WTC11 (cell line): ENCODE measurements at regions not wholly inside any gene's neighbourhood (a gene's known extent, or its start where the extent isn't known, plus 50 kb on each side); places are given as distances from the start of the nearest gene placed in this dataset.
"Not testable (repeated sequence)": the region's sequence is repeated elsewhere in the genome, so short reads cannot be mapped to it uniquely, and the experiment has no call there.

Experiments
- ATAC-seq: fragments of 200-7000 bp; cut with Tn5 transposase; 2 replicates; pipeline ENCODE4 v1.10.0; 2021; ENCODE audit warnings: mild to moderate bottlenecking, moderate library complexity
- CTCF ChIA-PET: fragments of 300-600 bp; sonication (Branson Sonifier 250); formaldehyde crosslinking; loops from one replicate; lab custom pipeline; 2021; ENCODE audit warnings: antibody characterized with exemption; lab: Charles Lee
- POLR2A ChIA-PET: fragments of 350-600 bp; sonication (Branson Sonifier 250); formaldehyde crosslinking; loops from one replicate; lab custom pipeline; 2021; ENCODE audit warnings: antibody characterized with exemption; lab: Charles Lee
- DNase-seq: peaks from one replicate; pipeline ENCODE4 v3.0.0; 2021; ENCODE audit warnings: low spot score
- H3K27ac Mint-ChIP-seq: 2 replicates; pipeline ENCODE4 v1.8.0; 2021; ENCODE audit warnings: mixed read lengths
- H3K27me3 Mint-ChIP-seq: 2 replicates; pipeline ENCODE4 v1.8.0; 2021; ENCODE audit warnings: low read depth, mild to moderate bottlenecking, moderate library complexity, mixed read lengths
- H3K36me3 Mint-ChIP-seq: 2 replicates; pipeline ENCODE4 v1.8.0; 2021; ENCODE audit warnings: mixed read lengths
- H3K4me1 Mint-ChIP-seq: 2 replicates; pipeline ENCODE4 v1.8.0; 2022; ENCODE audit warnings: mixed read lengths
- H3K4me3 Mint-ChIP-seq: 2 replicates; pipeline ENCODE4 v1.8.0; 2021; ENCODE audit warnings: mild to moderate bottlenecking, moderate library complexity, mixed read lengths
- H3K9me3 Mint-ChIP-seq: 2 replicates; pipeline ENCODE4 v1.8.0; 2021; ENCODE audit warnings: mixed read lengths
- ATF1 ChIP-seq: sonication (generic); formaldehyde crosslinking; IDR thresholded peaks from 2 replicates; pipeline ENCODE4 v1.8.1; 2023; ENCODE audit warnings: mild to moderate bottlenecking, moderate library complexity, missing genetic modification reagents
- FOXK1 ChIP-seq: sonication (generic); formaldehyde crosslinking; IDR thresholded peaks from 2 replicates; pipeline ENCODE4 v1.8.0; 2022; ENCODE audit warnings: mild to moderate bottlenecking, moderate library complexity, missing genetic modification reagents
- HMGA2 ChIP-seq: fragments of 250-450 bp; sonication (Bioruptor Pico); IDR thresholded peaks from 2 replicates; pipeline ENCODE4 v1.4.0; 2021; ENCODE audit warnings: mild to moderate bottlenecking, moderate library complexity
- NFYB ChIP-seq: sonication (generic); formaldehyde crosslinking; conservative IDR thresholded peaks from 2 replicates; pipeline ENCODE4 v1.8.0; 2022; ENCODE audit warnings: low read depth, missing genetic modification reagents
- RORB ChIP-seq: fragments of 250-450 bp; sonication (Bioruptor Pico); IDR thresholded peaks from 2 replicates; pipeline ENCODE4 v1.9.0; 2021; ENCODE audit warnings: mild to moderate bottlenecking
- TF ChIP-seq, protein P1 (sequence below): sonication (generic); formaldehyde crosslinking; IDR thresholded peaks from 2 replicates; pipeline ENCODE4 v1.8.0; 2022; ENCODE audit warnings: mild to moderate bottlenecking, missing genetic modification reagents
- TF ChIP-seq, protein P2 (sequence below): fragments of 250-450 bp; sonication (Bioruptor Pico); IDR thresholded peaks from 2 replicates; pipeline ENCODE4 v2.1.2; 2022; ENCODE audit warnings: mild to moderate bottlenecking, moderate library complexity
- TF ChIP-seq, protein P3 (sequence below): sonication (generic); formaldehyde crosslinking; IDR thresholded peaks from 2 replicates; pipeline ENCODE4 v1.8.1; 2023; ENCODE audit warnings: mild to moderate bottlenecking, missing genetic modification reagents, moderate library complexity
- TF ChIP-seq, protein P4 (sequence below): sonication (generic); formaldehyde crosslinking; IDR thresholded peaks from 2 replicates; pipeline ENCODE4 v1.8.1; 2022; ENCODE audit warnings: low read depth, mild to moderate bottlenecking, moderate library complexity, missing genetic modification reagents, borderline replicate concordance
- TF ChIP-seq, protein P5 (sequence below): fragments of 250-450 bp; sonication (Bioruptor Pico); IDR thresholded peaks from 2 replicates; pipeline ENCODE4 v1.9.0; 2021; ENCODE audit warnings: mild to moderate bottlenecking
- TF ChIP-seq, protein P6 (sequence below): sonication (generic); formaldehyde crosslinking; IDR thresholded peaks from 2 replicates; pipeline ENCODE4 v1.8.1; 2023; ENCODE audit warnings: mild to moderate bottlenecking, missing genetic modification reagents
- TF ChIP-seq, protein P7 (sequence below): sonication (generic); formaldehyde crosslinking; IDR thresholded peaks from 2 replicates; pipeline ENCODE4 v1.8.1; 2023; ENCODE audit warnings: mild to moderate bottlenecking, moderate library complexity, missing genetic modification reagents
- TF ChIP-seq, protein P8 (sequence below): fragments of 200-600 bp; IDR thresholded peaks from 2 replicates; pipeline ENCODE4 v1.8.0; 2022; ENCODE audit warnings: antibody characterized with exemption

DNA sequence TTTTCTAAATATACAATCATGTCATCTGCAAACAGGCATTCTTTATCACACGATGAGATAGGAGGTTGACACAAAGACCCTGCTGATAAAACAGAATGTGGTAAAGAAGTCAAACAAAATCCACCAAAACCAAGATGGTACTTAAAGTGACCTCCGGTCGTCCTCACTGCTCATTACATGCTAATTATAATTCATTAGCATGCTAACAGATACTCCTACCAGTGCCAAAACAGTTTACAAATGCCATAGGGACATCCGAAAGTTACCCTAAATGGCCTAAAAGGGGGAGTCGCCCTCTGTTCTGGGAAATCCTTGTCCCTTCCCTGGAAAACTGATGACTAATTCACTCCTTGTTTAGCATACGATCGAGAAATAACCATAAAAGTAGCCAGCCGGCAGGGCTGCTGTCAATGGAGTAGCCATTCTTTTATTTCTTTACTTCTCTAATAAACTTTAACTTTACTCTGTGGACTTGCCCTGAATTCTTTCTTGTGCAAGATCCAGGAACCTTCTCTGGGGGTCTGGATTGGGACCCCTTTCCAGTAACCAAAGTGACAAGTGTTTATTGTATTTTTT lies 126.6 kb downstream of the CCDC71L start (continued):
- TF ChIP-seq, protein P1, sequence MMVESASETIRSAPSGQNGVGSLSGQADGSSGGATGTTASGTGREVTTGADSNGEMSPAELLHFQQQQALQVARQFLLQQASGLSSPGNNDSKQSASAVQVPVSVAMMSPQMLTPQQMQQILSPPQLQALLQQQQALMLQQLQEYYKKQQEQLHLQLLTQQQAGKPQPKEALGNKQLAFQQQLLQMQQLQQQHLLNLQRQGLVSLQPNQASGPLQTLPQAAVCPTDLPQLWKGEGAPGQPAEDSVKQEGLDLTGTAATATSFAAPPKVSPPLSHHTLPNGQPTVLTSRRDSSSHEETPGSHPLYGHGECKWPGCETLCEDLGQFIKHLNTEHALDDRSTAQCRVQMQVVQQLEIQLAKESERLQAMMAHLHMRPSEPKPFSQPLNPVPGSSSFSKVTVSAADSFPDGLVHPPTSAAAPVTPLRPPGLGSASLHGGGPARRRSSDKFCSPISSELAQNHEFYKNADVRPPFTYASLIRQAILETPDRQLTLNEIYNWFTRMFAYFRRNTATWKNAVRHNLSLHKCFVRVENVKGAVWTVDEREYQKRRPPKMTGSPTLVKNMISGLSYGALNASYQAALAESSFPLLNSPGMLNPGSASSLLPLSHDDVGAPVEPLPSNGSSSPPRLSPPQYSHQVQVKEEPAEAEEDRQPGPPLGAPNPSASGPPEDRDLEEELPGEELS (CRISPR knock-in tag), result no peak
- TF ChIP-seq RORB (CRISPR knock-in tag) (no peak), NFYB (CRISPR knock-in tag) (no peak), FOXK1 (CRISPR knock-in tag) (no peak), HMGA2 (CRISPR knock-in tag) (no peak), ATF1 (CRISPR knock-in tag) (no peak)
- TF ChIP-seq, protein P2, sequence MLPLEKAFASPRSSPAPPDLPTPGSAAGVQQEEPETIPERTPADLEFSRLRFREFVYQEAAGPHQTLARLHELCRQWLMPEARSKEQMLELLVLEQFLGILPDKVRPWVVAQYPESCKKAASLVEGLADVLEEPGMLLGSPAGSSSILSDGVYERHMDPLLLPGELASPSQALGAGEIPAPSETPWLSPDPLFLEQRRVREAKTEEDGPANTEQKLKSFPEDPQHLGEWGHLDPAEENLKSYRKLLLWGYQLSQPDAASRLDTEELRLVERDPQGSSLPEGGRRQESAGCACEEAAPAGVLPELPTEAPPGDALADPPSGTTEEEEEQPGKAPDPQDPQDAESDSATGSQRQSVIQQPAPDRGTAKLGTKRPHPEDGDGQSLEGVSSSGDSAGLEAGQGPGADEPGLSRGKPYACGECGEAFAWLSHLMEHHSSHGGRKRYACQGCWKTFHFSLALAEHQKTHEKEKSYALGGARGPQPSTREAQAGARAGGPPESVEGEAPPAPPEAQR (CRISPR knock-in tag), result no peak
- TF ChIP-seq, protein P3, sequence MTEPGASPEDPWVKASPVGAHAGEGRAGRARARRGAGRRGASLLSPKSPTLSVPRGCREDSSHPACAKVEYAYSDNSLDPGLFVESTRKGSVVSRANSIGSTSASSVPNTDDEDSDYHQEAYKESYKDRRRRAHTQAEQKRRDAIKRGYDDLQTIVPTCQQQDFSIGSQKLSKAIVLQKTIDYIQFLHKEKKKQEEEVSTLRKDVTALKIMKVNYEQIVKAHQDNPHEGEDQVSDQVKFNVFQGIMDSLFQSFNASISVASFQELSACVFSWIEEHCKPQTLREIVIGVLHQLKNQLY (CRISPR knock-in tag), result no peak
- TF ChIP-seq, protein P4, sequence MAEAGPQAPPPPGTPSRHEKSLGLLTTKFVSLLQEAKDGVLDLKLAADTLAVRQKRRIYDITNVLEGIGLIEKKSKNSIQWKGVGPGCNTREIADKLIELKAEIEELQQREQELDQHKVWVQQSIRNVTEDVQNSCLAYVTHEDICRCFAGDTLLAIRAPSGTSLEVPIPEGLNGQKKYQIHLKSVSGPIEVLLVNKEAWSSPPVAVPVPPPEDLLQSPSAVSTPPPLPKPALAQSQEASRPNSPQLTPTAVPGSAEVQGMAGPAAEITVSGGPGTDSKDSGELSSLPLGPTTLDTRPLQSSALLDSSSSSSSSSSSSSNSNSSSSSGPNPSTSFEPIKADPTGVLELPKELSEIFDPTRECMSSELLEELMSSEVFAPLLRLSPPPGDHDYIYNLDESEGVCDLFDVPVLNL (CRISPR knock-in tag), result no peak
- TF ChIP-seq, protein P5, sequence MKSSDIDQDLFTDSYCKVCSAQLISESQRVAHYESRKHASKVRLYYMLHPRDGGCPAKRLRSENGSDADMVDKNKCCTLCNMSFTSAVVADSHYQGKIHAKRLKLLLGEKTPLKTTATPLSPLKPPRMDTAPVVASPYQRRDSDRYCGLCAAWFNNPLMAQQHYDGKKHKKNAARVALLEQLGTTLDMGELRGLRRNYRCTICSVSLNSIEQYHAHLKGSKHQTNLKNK (CRISPR knock-in tag), result no peak
- TF ChIP-seq, protein P6, sequence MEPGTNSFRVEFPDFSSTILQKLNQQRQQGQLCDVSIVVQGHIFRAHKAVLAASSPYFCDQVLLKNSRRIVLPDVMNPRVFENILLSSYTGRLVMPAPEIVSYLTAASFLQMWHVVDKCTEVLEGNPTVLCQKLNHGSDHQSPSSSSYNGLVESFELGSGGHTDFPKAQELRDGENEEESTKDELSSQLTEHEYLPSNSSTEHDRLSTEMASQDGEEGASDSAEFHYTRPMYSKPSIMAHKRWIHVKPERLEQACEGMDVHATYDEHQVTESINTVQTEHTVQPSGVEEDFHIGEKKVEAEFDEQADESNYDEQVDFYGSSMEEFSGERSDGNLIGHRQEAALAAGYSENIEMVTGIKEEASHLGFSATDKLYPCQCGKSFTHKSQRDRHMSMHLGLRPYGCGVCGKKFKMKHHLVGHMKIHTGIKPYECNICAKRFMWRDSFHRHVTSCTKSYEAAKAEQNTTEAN (CRISPR knock-in tag), result no peak

DNA sequence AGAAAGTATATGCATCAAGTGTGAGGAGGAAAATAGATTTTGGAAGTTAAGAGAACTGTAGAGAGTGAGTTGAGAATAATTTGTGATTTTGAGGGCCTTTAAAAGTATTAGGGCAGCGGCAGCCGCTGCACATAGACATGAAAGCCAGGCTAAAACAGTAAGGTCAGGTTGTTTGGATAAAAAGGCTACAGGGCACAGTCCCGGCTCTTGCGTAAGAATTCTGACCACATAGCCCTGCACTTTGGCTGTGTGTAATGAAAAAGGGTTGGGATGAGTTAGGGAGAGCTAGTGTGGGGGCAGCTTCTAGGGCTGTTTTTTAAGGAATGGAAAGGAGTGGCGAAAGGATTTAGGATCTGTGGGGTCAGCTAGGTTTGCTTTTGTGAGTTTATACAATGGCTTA lies 130.8 kb downstream of the CCDC71L start:
- CTCF ChIA-PET, H3K4me1 Mint-ChIP-seq, DNase-seq, H3K27ac Mint-ChIP-seq, H3K36me3 Mint-ChIP-seq, POLR2A ChIA-PET, H3K4me3 Mint-ChIP-seq, H3K27me3 Mint-ChIP-seq, ATAC-seq: not testable (repeated sequence)
- peaks cover 20% of the 10 kb centered on the region for H3K9me3 Mint-ChIP-seq

DNA sequence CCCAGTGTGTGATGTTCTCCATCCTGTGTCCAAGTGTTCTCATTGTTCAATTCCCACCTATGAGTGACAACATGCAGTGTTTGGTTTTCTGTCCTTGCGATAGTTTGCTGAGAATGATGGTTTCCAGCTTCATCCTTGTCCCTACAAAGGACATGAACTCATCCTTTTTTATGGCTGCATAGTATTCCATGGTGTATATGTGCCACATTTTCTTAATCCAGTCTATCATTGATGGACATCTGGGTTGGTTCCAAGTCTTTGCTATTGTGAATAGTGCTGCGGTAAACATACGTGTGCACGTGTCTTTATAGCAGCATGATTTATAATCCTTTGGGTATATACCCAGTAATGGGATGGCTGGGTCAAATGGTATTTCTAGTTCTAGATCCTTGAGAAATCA lies 134.3 kb downstream of the CCDC71L start:
- H3K27ac Mint-ChIP-seq, DNase-seq, H3K9me3 Mint-ChIP-seq, H3K4me3 Mint-ChIP-seq, H3K4me1 Mint-ChIP-seq, ATAC-seq, POLR2A ChIA-PET, CTCF ChIA-PET, H3K36me3 Mint-ChIP-seq, H3K27me3 Mint-ChIP-seq: not testable (repeated sequence)

DNA sequence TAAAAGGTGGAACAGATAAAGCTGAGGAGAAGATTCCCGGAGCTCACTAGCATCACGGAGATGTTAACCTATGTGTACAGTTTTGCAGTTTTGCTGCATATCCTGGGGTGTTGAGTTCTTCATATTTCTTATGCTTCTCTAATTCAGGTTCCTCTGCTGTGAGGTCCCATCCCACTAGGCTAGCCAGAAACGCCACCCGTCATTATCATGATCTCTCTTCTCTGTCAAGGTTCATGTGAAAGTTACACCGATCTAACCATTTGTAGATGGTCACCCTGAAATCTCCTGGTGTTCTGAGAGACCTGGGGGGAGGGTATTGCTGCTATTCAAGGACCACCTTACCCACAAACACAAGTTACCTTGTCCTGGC lies 136.3 kb downstream of the CCDC71L start:
- Mint-ChIP-seq H3K4me3 (no peak overlapping the region), H3K9me3 (no peaks in the 10 kb centered on the region), H3K27ac (no peak overlapping the region), H3K4me1 (no peaks in the 10 kb centered on the region), H3K36me3 (no peaks in the 10 kb centered on the region), H3K27me3 (no peaks in the 10 kb centered on the region)
- TF ChIP-seq, protein P7, sequence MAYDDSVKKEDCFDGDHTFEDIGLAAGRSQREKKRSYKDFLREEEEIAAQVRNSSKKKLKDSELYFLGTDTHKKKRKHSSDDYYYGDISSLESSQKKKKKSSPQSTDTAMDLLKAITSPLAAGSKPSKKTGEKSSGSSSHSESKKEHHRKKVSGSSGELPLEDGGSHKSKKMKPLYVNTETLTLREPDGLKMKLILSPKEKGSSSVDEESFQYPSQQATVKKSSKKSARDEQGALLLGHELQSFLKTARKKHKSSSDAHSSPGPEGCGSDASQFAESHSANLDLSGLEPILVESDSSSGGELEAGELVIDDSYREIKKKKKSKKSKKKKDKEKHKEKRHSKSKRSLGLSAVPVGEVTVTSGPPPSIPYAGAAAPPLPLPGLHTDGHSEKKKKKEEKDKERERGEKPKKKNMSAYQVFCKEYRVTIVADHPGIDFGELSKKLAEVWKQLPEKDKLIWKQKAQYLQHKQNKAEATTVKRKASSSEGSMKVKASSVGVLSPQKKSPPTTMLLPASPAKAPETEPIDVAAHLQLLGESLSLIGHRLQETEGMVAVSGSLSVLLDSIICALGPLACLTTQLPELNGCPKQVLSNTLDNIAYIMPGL (CRISPR knock-in tag), result no peak
- TF ChIP-seq NFYB (CRISPR knock-in tag), result no peak
- TF ChIP-seq, protein P8, sequence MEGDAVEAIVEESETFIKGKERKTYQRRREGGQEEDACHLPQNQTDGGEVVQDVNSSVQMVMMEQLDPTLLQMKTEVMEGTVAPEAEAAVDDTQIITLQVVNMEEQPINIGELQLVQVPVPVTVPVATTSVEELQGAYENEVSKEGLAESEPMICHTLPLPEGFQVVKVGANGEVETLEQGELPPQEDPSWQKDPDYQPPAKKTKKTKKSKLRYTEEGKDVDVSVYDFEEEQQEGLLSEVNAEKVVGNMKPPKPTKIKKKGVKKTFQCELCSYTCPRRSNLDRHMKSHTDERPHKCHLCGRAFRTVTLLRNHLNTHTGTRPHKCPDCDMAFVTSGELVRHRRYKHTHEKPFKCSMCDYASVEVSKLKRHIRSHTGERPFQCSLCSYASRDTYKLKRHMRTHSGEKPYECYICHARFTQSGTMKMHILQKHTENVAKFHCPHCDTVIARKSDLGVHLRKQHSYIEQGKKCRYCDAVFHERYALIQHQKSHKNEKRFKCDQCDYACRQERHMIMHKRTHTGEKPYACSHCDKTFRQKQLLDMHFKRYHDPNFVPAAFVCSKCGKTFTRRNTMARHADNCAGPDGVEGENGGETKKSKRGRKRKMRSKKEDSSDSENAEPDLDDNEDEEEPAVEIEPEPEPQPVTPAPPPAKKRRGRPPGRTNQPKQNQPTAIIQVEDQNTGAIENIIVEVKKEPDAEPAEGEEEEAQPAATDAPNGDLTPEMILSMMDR, result no peak
- DNase-seq, result no peak
- POLR2A ChIA-PET, result no interaction called here
- CTCF ChIA-PET, result interaction anchor here (1.0 kb wide), 2 partner anchors 18 to 348 kb away, joined by 3 to 4 read pairs; no protein-coding TSS in a partner anchor
- ATAC-seq, result no peak
